ENCODE measurements at regions not wholly inside any gene's neighbourhood (a gene's known extent, or its start where the extent isn't known, plus 50 kb on each side); places are given as distances from the start of the nearest gene placed in this dataset.
"Not testable (repeated sequence)": the region's sequence is repeated elsewhere in the genome, so short reads cannot be mapped to it uniquely, and the experiment has no call there.

DNA sequence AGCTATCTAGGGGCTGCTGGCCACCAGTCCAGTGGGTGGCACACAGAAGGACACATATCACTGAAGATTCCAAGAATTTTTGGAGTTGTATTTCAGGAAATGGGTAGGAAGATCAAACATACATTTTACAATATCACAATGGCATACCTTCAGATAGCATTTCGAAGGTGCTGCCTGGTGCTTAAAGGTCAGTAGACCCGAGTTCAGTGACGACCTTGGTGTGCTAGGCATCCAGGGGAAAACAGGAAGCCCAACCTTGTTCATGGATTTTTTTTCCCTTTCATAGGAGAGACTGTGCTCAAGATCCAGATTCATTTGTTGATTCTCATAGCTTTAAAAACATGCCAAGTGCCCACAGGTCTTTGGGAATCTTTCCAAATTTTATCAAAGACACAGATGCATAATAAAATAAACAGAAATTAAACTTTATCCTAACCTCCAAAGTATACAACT, 51.0 kb upstream of the RCBTB2 start:
- no peak for DNase-seq

DNA sequence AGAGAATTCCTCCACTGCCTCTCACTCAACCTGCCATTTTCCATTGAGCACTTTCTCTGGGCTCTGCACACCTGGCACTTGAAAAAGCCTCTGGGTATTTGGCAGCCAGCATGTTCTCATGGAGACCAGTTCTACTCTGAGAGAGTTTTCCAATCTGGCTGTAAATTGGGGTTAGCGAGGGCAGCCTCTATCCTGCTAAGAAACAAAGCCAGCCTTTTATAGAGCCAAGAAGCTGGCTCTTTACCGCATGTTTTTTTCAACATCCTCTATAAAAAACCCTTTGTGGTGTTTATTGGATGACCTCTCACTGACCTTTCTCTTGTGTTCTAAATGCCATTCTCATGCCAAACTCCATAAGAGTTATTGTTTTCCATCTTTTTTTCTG, 52.6 kb upstream of the RCBTB2 start:
- DNase-seq, result no peak

DNA sequence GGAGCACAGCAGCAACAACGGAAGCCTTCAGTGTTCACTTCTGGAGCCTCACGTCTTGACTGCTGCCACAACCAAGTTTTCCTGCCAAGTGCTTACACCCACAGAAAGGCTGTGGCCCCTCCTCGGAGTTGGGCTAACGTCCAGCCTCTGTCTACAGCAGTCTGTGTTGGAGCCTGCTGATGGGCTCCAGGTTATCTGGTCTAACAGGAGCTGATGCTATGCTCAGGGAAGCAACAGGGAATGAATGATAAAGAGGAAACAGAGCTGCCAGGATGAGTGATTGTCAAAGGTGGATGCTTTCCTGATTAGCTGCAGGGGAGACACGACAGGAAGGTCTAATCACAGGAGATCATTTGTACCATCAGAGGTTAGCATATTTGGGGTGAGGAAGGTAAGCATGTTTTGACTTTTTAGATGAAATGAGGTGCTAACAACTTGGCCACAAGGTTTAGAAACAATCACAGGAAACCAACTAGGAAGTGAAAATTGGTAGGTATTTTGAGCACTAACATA, 53.8 kb upstream of the RCBTB2 start:
- no peak for DNase-seq

DNA sequence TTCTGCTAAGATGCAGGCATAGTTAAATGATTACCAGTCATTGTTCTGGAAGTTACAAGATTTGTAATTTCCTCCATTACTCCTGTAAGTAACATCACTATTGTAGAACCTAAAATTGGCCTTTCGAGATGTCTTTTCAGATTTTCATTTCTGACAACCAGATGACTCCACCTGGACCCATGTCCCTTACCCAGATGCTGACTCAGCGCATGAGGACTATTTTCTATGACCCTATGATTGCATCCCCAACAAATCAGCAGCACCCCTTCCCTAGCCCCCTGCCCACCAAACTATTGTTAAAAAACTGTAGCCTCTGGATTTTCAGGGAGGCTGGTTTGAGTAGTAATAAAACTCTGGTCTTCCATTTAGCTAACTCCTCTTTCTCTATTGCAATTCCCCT, 55.2 kb upstream of the RCBTB2 start:
- no peak for DNase-seq

DNA sequence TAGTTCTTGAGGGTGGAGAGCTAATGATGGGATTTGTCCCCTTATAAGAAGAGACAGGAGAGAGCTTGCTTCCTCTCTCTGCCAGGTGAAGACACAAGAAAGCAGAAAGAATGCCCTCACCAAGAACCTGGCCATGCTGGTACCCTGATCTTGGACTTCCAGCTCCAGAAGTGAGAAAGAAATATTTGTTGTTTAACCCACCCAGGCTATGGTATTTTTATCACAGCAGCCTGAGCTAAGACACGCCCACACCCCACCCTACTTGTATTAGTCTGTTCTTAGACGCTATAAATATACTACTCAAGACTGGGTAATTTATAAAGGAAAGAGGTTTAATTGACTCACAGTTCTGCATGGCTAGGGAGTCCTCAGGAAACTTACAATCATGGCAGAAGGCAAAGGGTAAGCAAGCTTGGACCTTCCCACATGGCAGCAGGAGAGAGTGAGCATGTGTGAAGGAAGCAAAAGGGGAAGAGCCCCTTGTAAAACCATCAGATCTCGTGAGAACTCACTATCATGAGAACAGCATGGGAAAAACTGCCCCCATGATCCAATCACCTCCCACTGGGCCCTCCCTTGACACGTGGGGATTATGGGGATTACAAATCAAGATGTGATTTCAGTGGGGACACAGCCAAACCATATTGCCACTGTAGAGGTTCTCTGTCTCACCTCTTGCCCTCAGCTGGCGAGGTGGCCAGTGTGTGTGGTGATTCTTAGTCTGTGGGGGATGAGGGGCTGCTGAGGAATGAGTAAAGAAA, 57.4 kb upstream of the RCBTB2 start:
- DNase-seq, result no peak

DNA sequence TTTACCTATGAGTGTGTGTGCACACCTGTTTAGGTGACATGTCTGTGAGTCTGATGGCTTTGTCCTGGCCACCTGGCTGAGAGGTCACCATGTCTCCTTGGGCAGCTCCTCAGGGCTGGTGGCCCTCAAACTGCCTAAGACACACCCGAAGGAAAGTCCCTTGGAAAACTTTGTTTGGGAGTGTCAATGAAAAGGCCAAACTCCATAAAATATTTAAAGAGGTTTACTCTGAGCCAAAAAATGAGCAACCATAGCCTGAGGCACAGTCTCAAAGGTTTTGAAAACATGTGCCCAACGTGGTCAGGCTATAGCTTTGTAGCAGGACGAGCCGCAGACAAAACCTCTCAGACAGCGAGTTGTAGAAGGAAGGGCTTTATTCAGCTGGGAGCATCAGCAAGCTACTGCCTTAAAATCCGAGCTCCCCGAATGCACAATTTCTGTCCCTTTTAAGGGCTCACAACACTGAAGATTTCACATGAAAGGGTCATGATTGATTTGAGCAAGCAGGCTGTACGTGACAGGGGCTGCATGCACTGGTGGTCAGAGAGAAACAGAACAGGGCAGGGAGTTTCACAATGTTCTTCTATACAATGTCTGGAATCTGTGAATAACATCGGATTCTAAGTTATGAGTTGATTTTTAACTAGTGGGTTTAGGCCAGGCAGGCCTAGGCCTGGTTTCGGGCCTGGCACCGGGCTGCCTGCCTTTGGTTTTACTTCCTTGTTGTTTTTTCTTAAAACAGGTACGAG, 58.4 kb upstream of the RCBTB2 start:
- not testable (repeated sequence) for DNase-seq

DNA sequence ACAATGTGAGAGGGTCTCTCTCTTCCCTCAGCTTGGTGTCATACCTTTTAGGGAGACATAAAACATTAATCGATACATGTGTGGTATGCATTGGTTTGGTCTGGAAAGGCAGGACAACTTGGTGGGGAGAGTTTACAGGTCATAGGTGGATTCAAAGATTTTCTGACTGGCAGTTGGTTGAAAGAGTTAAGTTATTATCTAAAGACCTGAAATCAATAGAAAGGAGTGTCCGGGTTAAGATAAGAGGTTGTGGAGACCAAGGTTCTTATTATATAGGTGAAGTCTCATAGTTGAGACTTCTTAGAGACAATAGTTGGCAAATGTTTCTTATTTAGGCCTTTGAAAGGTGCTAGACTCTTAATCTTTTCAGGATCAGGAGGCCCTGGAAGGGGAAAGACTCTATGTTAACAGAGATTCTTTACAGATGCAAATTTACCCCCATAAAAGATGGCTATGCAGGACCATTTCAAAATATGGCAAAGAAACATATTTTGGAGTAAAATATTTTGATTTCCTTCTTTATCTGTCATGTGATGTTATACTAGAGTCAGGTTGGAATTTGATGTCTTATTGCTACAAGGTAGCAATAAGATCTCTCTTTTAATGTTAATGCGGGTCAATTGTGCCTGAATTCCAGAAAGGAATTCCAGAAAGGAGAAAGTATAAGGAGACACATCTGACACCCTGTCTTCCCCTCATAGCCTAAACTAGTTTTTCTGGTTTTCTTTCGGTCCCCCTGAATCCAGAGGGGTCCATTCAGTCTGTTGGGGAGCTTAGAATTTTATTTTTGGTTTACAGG, 59.2 kb upstream of the RCBTB2 start:
- DNase-seq, result no peak

DNA sequence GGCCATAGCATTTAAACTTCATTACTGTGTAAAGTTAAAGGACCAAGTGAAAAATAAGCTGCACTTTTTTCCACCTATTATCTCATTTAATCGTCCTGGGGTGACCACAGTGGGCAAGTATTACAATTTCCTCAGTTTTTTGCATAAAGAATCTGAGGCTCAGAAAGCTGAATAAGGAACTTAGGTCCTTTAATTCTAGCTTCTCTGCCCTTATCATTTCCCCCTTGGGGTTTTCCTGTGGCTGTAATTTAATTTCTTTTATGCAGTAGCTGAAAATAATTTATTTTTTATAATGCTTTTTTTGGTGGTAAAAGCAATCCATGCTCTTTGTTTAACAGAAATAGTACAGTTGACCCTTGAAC, 59.8 kb upstream of the RCBTB2 start:
- no peak for DNase-seq

DNA sequence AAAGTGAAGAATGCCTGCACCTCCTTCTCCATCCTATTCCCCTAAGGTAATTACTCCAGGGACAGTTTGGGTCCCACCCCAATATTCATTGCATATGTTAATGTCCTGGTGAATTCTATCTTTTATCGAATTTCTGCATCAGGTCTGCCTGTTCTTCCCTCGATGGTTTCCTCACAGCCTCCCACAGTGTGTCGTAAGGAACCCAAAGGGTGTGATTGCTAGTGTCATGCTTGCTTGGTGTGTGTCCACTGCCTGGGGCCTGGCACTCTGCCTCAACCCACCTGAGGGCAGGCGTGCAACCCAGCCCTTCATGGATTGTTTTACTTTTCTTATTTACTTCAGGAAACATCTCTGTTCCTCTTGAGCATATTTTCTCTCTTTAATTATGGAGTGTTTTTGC, 60.2 kb upstream of the CYSLTR2 start:
- no peak for DNase-seq

DNA sequence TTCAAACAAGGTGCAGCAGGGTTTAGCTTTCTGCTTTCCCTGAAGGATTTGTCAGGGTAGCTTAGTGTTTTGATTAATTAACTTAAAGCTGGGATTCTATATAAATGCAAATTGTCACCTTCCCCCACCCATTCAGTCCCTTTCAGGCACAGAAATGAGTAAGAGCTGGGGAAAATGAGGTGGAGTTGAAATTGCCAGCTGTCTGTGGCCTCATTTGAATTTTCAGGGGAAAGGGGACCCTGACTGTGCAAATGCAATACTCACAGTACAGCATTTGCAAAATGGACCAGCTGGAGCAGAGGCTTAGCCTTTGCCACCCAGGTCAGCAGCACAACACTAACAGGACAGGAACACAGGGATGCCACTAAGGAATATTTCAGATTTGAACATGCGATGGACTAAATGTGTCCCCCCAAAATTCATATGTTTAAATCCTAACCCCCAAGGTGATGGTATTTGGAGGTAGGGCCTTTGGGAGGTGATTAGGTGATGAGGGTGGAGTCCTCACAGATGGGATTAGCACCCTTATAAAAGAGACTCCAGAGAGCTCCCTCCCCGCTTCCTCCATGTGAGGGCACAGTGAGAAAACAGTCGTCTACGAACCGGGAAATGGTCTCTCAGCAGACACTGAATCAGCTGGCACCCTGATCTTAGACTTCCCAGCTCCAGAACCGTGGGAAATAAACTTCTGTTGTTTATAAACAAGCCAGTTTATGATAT, 59.5 kb upstream of the CYSLTR2 start:
- no peak for DNase-seq

DNA sequence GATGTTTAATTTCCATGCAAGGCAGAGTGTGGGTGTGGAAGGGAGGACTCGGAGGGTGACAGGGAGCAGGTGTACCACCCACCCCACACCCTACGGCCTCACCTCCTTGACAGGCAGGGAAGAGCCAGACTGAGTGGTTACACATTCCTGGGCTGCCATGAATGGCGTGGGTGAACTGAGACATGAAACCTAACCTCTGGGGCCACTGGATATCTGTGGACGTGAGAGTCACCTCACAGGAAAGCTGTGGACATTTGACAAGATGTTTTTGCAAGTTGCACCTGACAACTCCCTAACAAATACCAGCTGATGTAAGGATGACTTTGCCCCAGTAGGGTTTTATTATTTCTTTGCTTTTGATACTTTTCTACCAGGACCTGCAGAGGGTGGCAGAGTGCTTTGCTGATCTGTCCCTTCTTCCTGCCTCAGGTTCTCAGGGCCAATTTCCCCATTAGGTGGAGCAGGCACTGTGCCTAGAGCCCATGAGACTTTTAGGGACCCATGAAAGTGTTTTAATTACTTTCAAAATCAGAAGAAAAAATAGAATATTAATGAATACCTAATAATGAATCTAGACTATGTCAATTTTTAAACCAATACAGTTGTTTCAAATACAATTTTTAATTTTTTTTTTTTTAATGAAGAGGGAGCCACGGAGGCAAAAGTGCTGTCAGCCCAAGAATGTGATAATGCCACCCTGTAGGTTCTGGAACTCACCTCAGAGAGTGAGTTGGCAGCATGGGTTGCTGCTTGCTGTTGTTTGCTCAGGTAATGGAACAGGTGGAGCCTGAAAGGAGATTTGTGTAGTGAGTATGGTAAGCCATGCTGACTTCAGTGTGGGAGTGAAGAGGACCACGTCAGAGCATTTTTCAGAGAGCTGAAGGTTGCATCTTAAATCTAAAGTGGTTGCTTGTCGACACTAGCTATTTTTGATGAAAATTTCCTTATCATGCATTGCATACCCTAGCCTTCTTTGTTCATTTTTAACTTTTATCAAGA, 58.0 kb upstream of the CYSLTR2 start:
- peak; percentile 29 for DNase-seq

DNA sequence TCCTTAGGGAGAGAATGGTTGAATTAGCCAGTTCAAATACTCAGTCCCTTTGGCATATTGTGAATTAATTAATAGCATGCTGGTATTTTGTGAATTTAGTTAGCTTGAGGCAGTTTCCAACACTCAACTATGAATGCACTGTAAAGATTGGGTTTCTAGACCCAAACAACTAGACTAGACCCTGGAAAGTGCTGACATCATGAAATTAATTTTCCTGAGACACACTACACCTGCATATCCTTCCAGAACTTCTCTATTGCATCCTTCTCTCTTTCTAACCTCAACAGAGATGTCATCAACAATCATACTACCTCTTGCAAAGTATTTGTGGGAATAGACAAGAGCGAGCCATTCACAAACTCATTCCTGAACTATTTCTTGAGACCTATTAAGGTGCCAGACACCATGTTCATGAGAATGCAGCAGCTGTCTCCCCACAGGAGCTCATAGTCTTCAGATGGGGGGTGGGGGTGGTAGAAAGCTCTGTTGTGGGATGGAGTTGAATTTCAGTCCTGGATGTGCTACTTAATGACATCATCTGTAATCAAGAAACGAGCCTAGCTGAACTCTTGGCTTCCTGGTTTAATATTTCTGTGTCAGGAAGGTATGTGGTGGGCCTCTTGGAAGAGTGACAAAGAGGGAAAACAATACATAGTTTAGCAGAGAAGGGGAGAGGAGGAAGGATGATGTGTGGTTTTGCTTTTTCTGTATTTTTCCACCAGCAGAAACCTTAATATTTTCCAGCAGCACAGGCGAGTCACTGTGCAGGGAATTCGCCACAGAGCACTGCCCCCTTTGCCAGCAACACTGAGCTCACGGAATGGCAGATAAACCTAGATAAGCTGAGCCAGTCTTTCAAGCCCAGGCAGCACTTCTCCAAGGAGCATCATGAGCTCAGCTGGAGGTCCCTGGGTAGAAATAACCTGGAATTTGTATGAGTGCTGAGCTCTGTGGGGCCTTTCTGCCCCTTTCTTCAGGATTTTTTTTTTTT, 53.1 kb upstream of the CYSLTR2 start:
- no peak for DNase-seq

DNA sequence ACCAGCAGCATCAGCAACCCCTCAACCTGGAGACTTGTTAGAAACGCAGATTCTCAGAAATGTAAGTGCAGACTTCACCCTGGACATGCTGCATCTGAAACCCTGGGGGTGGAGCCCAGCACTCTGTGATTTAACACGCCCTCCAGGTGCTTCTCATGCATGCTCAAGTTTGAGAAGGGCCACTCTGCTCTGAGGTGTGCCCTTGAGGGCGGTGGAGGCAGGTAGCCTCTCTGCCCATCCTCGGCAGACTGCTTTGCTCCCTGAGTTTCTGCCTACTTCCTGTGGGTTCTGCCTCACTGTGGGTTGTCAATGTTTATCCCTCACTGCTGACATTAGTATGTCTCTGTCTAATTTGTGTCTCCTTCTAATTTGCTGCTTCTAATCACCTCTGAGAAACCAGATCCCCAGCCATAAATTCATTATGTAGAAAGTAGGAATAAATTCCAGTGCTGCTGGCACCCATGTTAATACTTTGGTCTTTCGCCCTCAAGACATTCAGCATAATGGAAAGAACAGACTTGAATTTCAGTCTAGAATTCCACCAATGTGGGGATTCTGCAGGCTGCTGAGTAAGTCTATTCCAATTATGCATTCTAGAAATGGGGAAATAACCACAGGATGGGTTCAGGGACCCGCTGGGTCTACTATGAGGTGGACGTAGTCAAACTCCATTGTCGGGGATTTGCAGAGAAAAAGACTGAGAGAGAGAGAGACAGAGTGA, 51.3 kb upstream of the CYSLTR2 start:
- no peak for DNase-seq

DNA sequence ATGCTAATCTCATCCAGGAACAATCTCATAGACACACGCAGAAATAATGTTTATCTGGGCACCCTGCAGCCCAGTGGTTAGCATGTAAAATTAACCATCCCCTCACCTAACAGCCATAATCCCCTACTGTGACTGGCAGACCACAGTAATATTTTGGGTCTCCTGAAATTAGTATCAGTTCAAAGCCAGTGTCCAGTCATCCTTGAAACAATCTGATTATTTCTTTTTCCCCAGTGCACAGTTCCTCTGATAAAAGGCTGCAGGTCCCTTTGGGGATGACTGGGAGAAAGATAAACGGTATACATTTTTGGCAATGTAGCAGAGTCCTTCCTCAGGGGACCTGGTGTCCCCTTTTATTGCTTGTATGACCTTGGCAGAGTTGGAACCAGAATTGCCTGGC, 50.4 kb upstream of the CYSLTR2 start:
- no peak for DNase-seq

Data from stimulated activated CD4-positive, alpha-beta T cell treated with anti-CD3 and anti-CD28 coated beads, Interleukin-12 subunit alpha, Interleukin-12 subunit beta, amount 100 ng/mL, for 4 hours (primary cell).